Uterus (tissue), 3 donors: ENCODE measurements at regions not wholly inside any gene's neighbourhood (a gene's known extent, or its start where the extent isn't known, plus 50 kb on each side); places are given as distances from the start of the nearest gene placed in this dataset.

Source experiments
- DNase-seq, 2 donors: peaks; one replicate each; pipeline ENCODE4 v3.0.0-alpha.2; 2019 to 2020
- H3K27ac ChIP-seq, 2 donors: fragments of 200-600 bp; sonication (generic); 1 replicate in 1 of 2; 2 replicates in 1 of 2; pipeline ENCODE4 v1.5.1; 2016 to 2018
- H3K27me3 ChIP-seq, 2 donors: fragments of 200-600 bp; sonication (generic); one replicate each; pipeline ENCODE4 v1.5.1; 2018 to 2019; ENCODE audit warnings: control low read depth in 1 of 2
- H3K36me3 ChIP-seq, 2 donors: fragments of 200-600 bp; sonication (generic); one replicate each; pipeline ENCODE4 v1.5.1; 2019; ENCODE audit warnings: control low read depth in 1 of 2
- H3K4me1 ChIP-seq, 2 donors: fragments of 200-600 bp; sonication (generic); one replicate each; pipeline ENCODE4 v1.5.1; 2018 to 2019; ENCODE audit warnings: control low read depth in 1 of 2
- H3K4me3 ChIP-seq, 2 donors: fragments of 200-600 bp; sonication (generic); 1 replicate in 1 of 2; 2 replicates in 1 of 2; pipeline ENCODE4 v1.5.1; 2018 to 2019; ENCODE audit warnings: mild to moderate bottlenecking in 1 of 2
- H3K9me3 ChIP-seq, 2 donors: fragments of 200-600 bp; sonication (generic); one replicate each; pipeline ENCODE4 v1.5.1; 2019; ENCODE audit warnings: control low read depth in 1 of 2
- POLR2A ChIP-seq, 2 donors: fragments of 450-650 bp; IDR thresholded peaks; one replicate each; pipeline ENCODE4 v1.6.1; 2016; ENCODE audit warnings: antibody characterized with exemption in 2 of 2, mild to moderate bottlenecking in 1 of 2, moderate library complexity in 1 of 2
- intact Hi-C: fragments of 100-400 bp; cut with DNase I; formaldehyde crosslinking; loops from one replicate; pipeline ENCODE4 v1.15.1; 2023; ENCODE audit warnings: low total_unique reads
- TF ChIP-seq, protein P1 (sequence below), 4 experiments: fragments of 200-600 bp in 2 of 4; fragments of 450-650 bp in 2 of 4; sonication (generic) in 2 of 4; IDR thresholded peaks; one replicate each; pipeline ENCODE4 v1.5.1; 2016 to 2019; ENCODE audit warnings: antibody characterized with exemption in 4 of 4, mild to moderate bottlenecking in 2 of 4, moderate library complexity in 1 of 4
- donor health status: DM: yes; HTN: yes; CAD: no.

DNA sequence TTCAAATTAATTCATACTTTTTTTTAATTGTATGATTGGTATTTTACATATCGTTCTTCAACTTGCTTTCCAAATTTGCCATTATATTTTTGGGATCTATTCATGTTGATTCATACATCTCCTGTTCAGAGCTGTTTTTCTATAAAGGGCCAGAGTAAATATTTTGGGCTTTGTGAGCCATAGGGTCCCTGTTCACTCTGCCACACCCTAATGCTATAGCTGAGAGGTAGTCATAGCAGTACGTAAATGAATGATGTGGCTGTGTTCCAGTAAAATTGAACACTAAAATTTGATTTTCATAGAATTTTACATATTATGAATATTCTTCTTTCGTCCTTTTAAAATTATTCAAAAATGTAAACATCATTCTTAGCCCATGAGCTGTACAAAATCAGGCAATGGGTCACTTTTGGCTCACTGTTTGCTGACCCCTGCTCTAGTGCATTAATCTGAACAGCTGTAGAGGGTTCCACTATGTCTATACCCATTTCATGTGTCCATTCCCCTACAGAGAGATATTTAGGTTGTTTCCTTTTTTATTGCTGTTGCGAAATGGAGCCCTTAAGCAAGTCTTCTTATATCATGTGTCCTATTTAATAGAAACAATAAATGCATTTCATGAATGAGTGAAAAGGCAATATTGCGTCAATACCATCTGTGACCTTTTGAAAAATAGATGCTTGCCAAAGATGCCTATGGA lies 136.4 kb upstream of the SALL4 start:
- Histone ChIP-seq H3K4me1 (no peaks in the 10 kb centered on the region), H3K36me3 (no peaks in the 10 kb centered on the region), H3K27me3 (no peaks in the 10 kb centered on the region), H3K9me3 (no peaks in the 10 kb centered on the region), H3K27ac (no peak overlapping the region), H3K4me3 (no peak overlapping the region)
- no peak for DNase-seq
- intact Hi-C loops: no loop called here
- TF ChIP-seq, protein P1, sequence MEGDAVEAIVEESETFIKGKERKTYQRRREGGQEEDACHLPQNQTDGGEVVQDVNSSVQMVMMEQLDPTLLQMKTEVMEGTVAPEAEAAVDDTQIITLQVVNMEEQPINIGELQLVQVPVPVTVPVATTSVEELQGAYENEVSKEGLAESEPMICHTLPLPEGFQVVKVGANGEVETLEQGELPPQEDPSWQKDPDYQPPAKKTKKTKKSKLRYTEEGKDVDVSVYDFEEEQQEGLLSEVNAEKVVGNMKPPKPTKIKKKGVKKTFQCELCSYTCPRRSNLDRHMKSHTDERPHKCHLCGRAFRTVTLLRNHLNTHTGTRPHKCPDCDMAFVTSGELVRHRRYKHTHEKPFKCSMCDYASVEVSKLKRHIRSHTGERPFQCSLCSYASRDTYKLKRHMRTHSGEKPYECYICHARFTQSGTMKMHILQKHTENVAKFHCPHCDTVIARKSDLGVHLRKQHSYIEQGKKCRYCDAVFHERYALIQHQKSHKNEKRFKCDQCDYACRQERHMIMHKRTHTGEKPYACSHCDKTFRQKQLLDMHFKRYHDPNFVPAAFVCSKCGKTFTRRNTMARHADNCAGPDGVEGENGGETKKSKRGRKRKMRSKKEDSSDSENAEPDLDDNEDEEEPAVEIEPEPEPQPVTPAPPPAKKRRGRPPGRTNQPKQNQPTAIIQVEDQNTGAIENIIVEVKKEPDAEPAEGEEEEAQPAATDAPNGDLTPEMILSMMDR (IDR thresholded peaks at IDR 0.05): no peak
- TF ChIP-seq POLR2A (IDR thresholded peaks at IDR 0.05): no peak

DNA sequence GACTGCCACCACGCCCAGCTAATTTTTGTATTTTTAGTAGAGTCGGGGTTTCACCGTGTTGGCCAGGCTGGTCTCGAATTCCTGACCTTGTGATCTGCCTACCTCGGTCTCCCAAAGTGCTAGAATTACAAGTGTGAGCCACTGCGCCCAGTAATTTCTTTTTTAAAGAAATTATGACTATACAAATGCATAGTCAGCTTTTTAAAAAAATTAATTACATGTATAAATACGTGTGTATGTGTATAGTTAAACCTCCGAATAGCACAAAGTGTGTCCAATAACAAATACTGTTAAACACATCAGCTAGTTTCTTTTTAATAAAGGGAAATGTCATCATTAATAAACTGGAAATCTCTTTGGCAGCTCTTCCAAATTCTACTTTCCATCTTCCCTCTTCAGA lies 135.5 kb upstream of the SALL4 start:
- intact Hi-C loops: no loop called here
- no peak for TF ChIP-seq POLR2A (IDR thresholded peaks at IDR 0.05)
- TF ChIP-seq, protein P1 (IDR thresholded peaks at IDR 0.05): no peak
- H3K9me3 ChIP-seq: no peaks in the 10 kb centered on the region
- no peak for DNase-seq
- no peak overlapping the region for H3K27ac ChIP-seq
- no peaks in the 10 kb centered on the region for H3K36me3 ChIP-seq
- H3K27me3 ChIP-seq: no peaks in the 10 kb centered on the region
- H3K4me1 ChIP-seq: no peaks in the 10 kb centered on the region
- no peak overlapping the region for H3K4me3 ChIP-seq

DNA sequence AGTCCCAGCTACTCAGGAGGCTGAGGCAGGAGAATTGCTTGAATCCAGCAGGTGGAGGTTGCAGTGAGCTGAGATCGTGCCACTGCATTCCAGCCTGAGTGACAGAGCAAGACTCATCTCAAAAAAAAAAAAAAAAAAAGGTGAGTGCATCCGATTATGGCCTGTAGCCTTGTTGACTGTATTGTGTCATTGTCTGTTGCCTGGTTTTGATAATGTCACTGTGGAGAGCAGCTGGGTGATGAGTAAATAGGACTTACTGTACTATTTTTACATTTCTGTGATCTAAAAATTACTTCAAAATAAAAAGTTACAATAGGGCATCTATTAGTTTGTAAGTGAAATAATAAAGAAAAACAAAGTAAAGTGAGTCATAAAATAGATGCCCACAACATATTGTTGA lies 134.1 kb upstream of the SALL4 start:
- no peaks in the 10 kb centered on the region for H3K27me3 ChIP-seq

DNA sequence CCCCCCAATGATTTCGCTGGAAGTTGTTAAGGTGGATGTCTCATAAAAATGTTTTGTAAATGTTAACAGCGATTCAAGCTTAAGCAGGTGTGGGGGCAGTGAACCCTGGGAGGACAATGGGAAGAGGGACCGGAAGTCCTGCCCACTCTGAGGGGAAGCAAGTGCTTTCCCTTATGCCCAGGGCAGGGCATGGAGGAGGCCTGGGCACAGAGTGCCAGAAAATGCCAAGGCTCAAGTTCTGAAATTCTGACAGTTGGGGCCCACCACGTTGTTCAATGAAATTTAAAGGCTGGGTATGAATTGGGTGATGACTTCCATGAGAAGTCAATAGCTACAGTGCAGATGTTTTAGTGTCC lies 132.7 kb upstream of the SALL4 start:
- TF ChIP-seq, protein P1 (IDR thresholded peaks at IDR 0.05): no peak
- TF ChIP-seq POLR2A (IDR thresholded peaks at IDR 0.05): no peak
- DNase-seq: no peak
- Histone ChIP-seq H3K27me3 (no peaks in the 10 kb centered on the region), H3K4me3 (no peak overlapping the region), H3K36me3 (no peaks in the 10 kb centered on the region), H3K9me3 (no peaks in the 10 kb centered on the region), H3K4me1 (no peaks in the 10 kb centered on the region), H3K27ac (no peak overlapping the region)
- intact Hi-C loops: no loop called here

More for the DNA sequence above, 134.1 kb upstream of the SALL4 start:
- H3K4me1 ChIP-seq: no peaks in the 10 kb centered on the region
- H3K9me3 ChIP-seq: no peaks in the 10 kb centered on the region
- no peak for TF ChIP-seq POLR2A (IDR thresholded peaks at IDR 0.05)
- TF ChIP-seq, protein P1 (IDR thresholded peaks at IDR 0.05): no peak
- no peak overlapping the region for H3K4me3 ChIP-seq
- no peaks in the 10 kb centered on the region for H3K36me3 ChIP-seq
- H3K27ac ChIP-seq: no peak overlapping the region
- DNase-seq: no peak
- intact Hi-C loops: no loop called here

DNA sequence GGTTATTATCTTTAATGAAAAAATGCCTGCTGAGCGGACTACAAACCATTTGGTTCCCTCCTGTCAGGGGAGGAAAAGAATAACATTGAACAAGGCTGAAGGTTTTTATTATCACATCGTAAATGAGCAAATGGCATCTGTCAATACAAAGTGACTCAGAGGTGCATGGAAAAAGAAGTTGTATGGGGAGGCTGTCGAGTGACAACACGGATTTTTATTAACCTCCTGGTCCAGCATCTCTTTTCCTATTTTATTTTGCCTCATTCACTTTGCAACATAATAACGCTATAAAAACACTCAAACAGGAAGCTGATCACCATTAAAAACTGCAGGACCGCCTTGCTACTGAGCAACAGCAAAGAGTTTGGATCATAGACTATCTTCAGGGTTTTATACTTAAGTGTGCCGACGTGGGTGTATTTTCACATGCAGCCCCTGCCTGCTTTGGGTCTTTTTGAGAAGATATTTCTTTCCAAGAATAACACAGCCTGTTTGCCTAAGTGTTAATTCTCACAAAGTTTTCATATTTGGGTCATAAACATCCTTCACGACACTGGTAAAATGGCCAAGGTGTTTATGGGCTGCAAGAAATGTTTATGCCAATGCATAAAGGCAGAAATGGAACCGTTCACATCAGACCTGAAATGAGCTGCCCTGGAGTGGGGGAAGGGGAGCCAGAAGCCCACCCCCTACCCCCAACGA lies 132.1 kb upstream of the SALL4 start:
- no peak for TF ChIP-seq POLR2A (IDR thresholded peaks at IDR 0.05)
- TF ChIP-seq, protein P1 (IDR thresholded peaks at IDR 0.05): no peak
- intact Hi-C loops: no loop called here
- Histone ChIP-seq H3K9me3 (no peaks in the 10 kb centered on the region), H3K27ac (no peak overlapping the region), H3K36me3 (no peaks in the 10 kb centered on the region), H3K4me1 (no peaks in the 10 kb centered on the region), H3K27me3 (no peaks in the 10 kb centered on the region), H3K4me3 (no peak overlapping the region)
- no peak for DNase-seq
